ENCODE measurements at regions not wholly inside any gene's neighbourhood (a gene's known extent, or its start where the extent isn't known, plus 50 kb on each side); places are given as distances from the start of the nearest gene placed in this dataset.

DNA sequence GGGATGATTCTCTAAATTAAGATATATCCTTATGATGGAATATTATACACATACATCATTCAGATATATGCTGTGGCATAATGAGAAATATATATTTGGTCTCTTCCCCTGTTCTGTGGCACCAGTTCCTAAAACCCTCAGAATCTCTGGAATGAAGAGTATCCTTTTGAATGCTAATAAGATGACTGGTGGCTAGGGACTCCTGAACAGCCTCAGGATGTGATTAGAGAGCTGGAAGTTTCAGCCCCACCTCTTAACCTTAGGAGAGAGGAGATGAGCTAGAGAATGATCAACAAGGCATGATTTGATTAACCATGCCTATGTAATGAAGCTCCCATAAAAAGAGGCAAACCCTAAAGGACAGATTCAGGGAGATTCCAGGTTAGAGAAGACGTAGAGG lies 632.0 kb downstream of the IQCM start:
- TF ChIP-seq CTCF (IDR thresholded peaks at IDR 0.05): no peak
- TF ChIP-seq EZH2 (IDR thresholded peaks at IDR 0.05; ENCODE audit: borderline replicate concordance, insufficient read depth, low read depth, low read length, poor library complexity, severe bottlenecking): no peak

Measured in B cell (primary cell).